ACC112 (cell line): ENCODE measurements at regions not wholly inside any gene's neighbourhood (a gene's known extent, or its start where the extent isn't known, plus 50 kb on each side); places are given as distances from the start of the nearest gene placed in this dataset.

Experiments
- H2AFZ ChIP-seq: fragments of 200-600 bp; sonication (generic); one replicate; pipeline ENCODE4 v1.6.0; 2017; ENCODE audit warnings: antibody characterized with exemption, low read length; ENCODE audit not compliant: unreplicated experiment
- H3K27ac ChIP-seq: fragments of 200-600 bp; sonication (generic); 2 replicates; pipeline ENCODE4 v1.5.1; 2014; ENCODE audit warnings: low read depth, mild to moderate bottlenecking, antibody characterized with exemption, low read length, moderate library complexity
- H3K27me3 ChIP-seq: fragments of 200-600 bp; sonication (generic); 2 replicates; pipeline ENCODE4 v1.6.1; 2014; ENCODE audit warnings: mild to moderate bottlenecking, antibody characterized with exemption, low read length, moderate library complexity, mixed read lengths; ENCODE audit not compliant: insufficient read depth
- H3K36me3 ChIP-seq: fragments of 200-600 bp; sonication (generic); 2 replicates; pipeline ENCODE4 v1.6.1; 2016; ENCODE audit warnings: mild to moderate bottlenecking, antibody characterized with exemption, low read length, moderate library complexity, mixed read lengths; ENCODE audit not compliant: insufficient read depth
- H3K4me1 ChIP-seq: fragments of 200-600 bp; sonication (generic); one replicate; pipeline ENCODE4 v1.6.1; 2016; ENCODE audit warnings: low read length, mixed read lengths; ENCODE audit not compliant: insufficient read depth, unreplicated experiment, control insufficient read depth
- H3K4me3 ChIP-seq: fragments of 200-600 bp; sonication (generic); 2 replicates; pipeline ENCODE4 v1.5.1; 2014; ENCODE audit warnings: mild to moderate bottlenecking, low read depth, low read length
- H3K79me2 ChIP-seq: fragments of 200-600 bp; sonication (generic); one replicate; pipeline ENCODE4 v1.6.0; 2016; ENCODE audit warnings: low read length; ENCODE audit not compliant: control insufficient read depth, unreplicated experiment, insufficient read depth

DNA sequence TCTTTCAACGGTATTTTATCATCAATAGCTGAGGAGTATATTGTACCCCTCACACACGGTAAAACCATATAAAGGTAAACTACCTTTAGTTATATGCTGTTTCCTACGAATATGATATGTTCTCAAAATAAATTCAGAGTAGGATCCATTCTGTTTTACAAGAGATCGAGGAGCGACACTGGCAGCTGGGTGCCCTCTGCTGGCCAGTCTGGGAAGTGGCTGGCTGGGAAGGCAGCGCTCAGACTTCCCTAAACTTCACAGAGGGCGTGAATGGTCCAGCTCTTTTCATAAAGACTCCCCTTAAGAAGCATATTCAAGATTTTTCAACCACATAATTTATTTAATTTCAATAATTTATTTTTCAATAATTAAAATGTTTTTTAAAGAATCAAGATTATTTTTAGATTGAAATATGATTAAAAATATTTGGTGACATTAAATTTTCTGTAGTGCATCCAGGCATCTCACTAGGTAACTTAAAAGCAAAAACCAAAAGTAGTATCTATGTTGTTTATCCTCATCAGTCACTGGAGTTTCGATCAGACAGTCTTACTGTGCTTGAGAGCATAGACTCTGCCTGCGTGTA lies 187.5 kb upstream of the PDE10A start:
- Histone ChIP-seq H3K79me2 (no peaks in the 10 kb centered on the region), H3K4me3 (no peak overlapping the region), H3K27me3 (peaks cover 28% of the 10 kb centered on the region), H3K4me1 (peaks cover 5% of the 10 kb centered on the region), H3K36me3 (no peaks in the 10 kb centered on the region), H2AFZ (no peak overlapping the region), H3K27ac (no peak overlapping the region)

DNA sequence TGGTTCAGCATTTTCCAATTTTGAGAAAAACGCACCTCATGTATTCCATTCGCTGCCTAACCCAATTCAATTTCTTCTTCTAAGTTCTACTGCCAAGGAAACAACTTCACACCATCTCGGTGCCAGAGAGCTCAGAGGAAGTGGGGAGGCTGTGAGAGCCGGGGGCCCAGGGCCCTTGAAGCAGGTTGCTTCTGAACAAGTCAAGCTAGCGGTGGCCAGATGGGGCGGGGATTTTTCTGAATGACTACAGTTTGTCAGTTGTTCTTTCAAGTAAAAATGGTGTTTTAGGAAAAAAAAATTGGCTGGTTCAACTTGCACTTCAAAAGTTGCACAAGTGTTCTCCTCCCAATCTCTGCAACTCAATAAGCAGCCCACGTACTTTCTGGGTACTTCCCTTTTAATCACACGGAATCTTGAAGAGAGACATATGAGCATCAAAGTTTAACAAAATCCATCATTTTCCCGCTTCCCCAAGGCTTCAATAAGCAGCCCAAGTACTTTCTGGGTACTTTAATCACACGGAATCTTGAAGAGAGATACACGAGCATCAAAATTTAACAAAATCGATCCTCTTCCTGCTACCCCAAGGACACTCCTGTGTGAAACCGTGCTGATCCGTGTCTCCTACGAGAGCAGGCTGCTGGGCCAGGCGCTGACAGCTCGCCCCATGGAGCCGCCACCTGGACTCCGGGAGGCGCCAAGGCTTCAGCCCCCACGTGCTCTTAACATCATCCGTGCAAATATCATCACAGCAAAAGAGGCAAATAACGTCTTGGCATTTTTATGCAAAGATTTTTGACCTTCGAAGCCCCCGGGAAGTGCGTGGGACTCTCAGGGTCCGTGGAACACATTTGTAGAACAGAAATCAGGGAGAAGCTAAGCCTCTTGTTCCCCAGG lies 186.7 kb upstream of the PDE10A start:
- no peak overlapping the region for H3K4me3 ChIP-seq
- peaks cover 25% of the 10 kb centered on the region for H3K27me3 ChIP-seq
- no peaks in the 10 kb centered on the region for H3K79me2 ChIP-seq
- peaks cover 5% of the 10 kb centered on the region for H3K4me1 ChIP-seq
- no peak overlapping the region for H3K27ac ChIP-seq
- no peaks in the 10 kb centered on the region for H3K36me3 ChIP-seq
- H2AFZ ChIP-seq, result no peak overlapping the region

DNA sequence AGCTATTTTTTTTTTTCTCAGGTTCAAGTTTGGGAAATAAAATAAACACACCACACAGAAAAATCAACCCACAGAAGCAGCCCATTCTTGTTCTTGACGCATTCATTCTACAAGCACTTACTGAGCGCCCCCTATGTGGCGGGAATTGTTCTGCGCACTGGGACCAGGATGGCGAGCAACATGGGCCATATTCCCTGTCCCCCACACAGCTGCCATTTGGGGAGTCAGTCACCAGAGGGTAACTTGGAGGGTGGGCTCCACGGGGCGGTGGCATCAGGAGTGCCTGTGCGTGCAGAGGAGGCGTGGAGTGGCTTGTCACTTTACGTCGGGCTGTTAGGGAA lies 185.0 kb upstream of the PDE10A start:
- Histone ChIP-seq H3K4me1 (peaks cover 5% of the 10 kb centered on the region), H3K27ac (no peak overlapping the region), H3K79me2 (no peaks in the 10 kb centered on the region), H3K36me3 (no peaks in the 10 kb centered on the region), H3K4me3 (no peak overlapping the region), H3K27me3 (peaks cover 8% of the 10 kb centered on the region), H2AFZ (no peak overlapping the region)

DNA sequence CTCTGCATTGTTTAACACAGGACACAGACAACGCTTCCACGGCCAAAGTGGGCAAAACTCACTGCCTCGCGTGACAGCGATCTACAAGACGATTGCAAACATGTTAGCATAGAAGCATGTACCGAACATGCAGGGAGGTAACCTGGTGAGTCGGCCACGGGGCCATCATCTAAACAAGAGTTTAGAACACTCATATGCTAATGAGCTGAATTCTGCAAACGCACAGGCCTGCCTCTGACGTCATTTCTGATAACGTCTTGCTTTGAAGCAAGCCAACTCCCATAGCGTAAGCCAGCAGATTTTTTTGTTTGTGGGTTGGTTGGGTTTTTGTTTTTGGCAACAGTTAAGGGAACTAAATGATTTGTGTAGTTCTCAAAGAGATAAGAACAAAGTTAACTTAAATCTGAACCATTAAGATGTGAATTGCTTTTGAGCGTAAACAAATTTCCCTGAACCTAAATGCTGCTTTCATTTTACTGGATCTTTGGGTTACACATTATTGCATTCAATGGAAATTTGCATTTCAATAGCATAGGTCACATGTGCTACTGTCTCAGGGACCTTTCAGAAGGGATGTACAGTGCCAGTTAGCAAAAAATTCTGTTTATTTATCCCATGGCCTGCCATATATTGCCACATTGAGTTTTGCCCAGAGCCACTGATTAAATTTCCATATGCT lies 184.5 kb upstream of the PDE10A start:
- Histone ChIP-seq H3K4me3 (peak overlapping the region; percentile 73), H3K79me2 (no peaks in the 10 kb centered on the region), H3K27me3 (peaks cover 8% of the 10 kb centered on the region; the same call in 1 of the 2 replicates), H2AFZ (peak overlapping the region; percentile 64), H3K36me3 (no peaks in the 10 kb centered on the region), H3K27ac (no peak overlapping the region), H3K4me1 (peaks cover 5% of the 10 kb centered on the region)

DNA sequence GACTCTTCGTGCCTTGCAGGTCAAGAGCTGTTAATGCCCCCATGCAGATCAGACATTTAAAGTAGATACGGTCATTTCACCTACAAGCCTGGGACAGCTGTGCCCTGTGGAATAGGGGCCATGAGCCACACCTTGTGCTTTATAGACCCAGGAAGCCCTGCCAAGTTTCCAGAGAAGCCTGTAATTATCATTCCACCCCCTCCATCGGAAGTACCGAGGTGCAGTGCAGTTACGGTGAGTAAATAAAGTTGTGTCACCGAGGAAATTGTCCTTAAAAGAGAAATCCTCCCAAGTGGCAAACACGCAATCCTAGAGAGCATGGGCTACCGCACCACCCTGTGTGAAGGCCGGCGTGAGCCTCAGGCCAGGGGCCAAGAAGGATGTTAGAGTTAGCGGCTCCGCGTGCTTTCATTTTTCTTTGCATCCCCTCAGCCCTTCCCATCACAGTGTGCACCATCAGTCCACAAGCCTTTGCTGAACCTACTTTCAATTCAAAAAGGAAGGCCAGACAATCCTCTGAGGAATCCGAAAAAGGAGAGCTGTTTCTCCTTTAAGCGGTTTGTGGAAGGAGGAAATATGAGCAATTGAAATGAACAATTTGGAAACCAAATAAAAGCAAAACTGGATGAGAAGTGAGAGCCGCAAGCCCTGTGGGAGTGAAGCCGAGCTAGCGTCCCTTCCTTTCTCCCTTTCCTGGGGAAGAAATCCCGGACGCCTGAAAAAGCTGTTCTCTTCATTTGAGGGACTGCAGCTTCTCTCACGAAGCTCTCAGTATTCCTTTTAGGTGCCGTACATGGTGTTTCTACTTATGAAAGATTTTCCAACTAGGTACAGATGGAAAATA lies 183.3 kb upstream of the PDE10A start:
- no peaks in the 10 kb centered on the region for H3K36me3 ChIP-seq
- peaks cover 5% of the 10 kb centered on the region for H3K4me1 ChIP-seq
- peak overlapping the region; percentile 73 for H3K4me3 ChIP-seq
- H3K79me2 ChIP-seq, result no peaks in the 10 kb centered on the region
- H3K27me3 ChIP-seq, result peaks cover 6% of the 10 kb centered on the region; the same call in 1 of the 2 replicates
- H2AFZ ChIP-seq, result peak overlapping the region; percentile 64
- H3K27ac ChIP-seq, result no peak overlapping the region

DNA sequence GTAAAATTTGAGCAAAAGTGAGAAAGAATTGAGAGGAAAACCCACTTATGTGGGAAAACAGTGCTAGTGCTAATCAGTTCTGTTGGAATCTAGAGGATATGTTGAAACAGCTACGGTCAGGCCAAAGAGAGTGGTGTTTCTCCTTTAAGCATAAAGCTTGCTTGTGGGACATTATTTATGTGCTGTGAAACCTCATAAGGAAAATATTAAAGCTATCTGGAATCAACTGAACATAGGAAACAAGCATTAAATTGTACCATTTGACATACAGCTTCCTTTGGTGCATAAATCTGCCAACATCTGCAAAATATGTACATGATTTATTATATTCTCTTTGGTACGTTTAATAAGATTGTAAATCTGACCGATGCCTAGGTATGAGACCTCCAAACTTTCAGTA lies 182.5 kb upstream of the PDE10A start:
- Histone ChIP-seq H3K36me3 (no peaks in the 10 kb centered on the region), H3K79me2 (no peaks in the 10 kb centered on the region), H3K27ac (no peak overlapping the region), H2AFZ (no peak overlapping the region), H3K4me1 (peaks cover 5% of the 10 kb centered on the region), H3K4me3 (no peak overlapping the region), H3K27me3 (no peaks in the 10 kb centered on the region)

DNA sequence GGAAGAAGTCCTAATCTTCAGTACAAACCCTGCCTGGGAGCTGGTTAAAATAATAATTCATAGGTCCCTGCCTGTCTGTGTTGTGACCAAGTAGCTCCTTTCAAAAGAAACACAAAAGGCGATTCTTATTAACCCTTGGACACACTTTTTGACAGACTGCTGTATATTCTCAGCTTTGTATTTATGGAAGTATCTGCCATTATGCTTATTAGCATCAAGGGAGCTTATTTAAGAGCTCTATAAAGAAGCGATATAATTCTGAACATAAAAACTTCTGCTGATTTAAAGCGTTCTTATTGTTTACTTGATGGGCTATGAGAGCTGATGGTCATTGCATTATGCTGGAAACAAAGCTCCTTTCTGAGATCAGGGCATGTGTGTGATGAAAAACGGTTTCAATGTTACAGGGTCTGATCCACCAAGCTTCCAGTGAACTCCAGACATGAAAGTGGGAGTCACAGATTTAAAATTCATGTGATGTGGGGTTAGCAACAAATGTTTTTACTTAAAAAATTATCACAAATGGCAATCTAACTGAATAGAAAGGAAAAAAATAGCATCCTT lies 181.8 kb upstream of the PDE10A start:
- peaks cover 5% of the 10 kb centered on the region for H3K4me1 ChIP-seq
- H3K4me3 ChIP-seq, result no peak overlapping the region
- no peaks in the 10 kb centered on the region for H3K27me3 ChIP-seq

DNA sequence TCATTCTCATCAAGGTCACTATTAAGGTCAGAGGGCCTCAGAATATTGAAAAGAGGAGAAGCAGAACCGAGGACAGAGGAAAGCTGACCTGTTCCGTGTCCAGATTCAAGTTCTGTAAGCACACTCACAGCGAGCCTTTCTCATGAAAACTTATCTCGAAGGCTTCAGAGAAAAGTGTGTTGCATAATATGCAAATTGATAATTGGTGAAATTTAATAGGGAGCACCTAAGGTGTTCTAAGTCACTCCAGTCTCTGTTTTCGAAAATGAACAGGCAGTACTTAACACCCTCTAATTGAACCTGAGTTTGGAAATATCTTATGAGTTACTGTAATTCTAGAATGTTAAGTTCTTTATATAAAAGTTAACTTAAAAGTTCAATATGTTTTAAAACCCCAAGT lies 181.2 kb upstream of the PDE10A start:
- Histone ChIP-seq H3K36me3 (no peaks in the 10 kb centered on the region), H3K27me3 (no peaks in the 10 kb centered on the region), H3K4me3 (no peak overlapping the region), H2AFZ (no peak overlapping the region), H3K79me2 (no peaks in the 10 kb centered on the region), H3K4me1 (peaks cover 5% of the 10 kb centered on the region), H3K27ac (no peak overlapping the region)

More for the DNA sequence above, 181.8 kb upstream of the PDE10A start:
- no peaks in the 10 kb centered on the region for H3K79me2 ChIP-seq
- no peaks in the 10 kb centered on the region for H3K36me3 ChIP-seq
- H3K27ac ChIP-seq, result no peak overlapping the region
- no peak overlapping the region for H2AFZ ChIP-seq

DNA sequence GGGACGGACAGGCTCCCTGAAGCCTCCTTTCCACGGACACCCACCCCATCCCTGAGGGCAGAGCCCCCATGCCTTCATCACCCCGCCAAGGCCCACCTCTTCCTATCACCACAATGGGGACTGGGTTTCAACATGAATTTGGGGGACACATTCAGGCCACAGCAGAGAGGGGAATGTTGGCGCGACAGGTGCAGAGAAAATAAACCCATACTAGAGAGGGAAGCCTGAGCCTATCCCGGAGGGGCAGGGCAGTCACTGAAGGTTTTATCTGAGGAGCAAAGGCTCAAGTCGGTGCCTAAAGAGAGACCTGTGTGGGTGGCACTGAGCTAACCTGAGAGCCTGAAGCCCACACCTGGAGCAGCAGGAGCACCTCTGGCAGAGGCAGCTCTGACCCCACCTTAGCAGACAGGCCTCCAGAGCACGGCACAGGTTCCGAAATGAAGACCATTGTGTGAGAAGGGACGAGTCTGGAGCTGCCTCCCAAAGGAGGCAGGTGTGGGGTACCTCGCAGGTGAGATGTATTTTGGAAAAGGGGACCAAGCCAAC lies 180.6 kb upstream of the PDE10A start:
- peaks cover 5% of the 10 kb centered on the region for H3K4me1 ChIP-seq
- H3K27me3 ChIP-seq, result no peaks in the 10 kb centered on the region
- H3K27ac ChIP-seq, result no peak overlapping the region
- H2AFZ ChIP-seq, result no peak overlapping the region
- no peaks in the 10 kb centered on the region for H3K36me3 ChIP-seq
- no peaks in the 10 kb centered on the region for H3K79me2 ChIP-seq
- no peak overlapping the region for H3K4me3 ChIP-seq

DNA sequence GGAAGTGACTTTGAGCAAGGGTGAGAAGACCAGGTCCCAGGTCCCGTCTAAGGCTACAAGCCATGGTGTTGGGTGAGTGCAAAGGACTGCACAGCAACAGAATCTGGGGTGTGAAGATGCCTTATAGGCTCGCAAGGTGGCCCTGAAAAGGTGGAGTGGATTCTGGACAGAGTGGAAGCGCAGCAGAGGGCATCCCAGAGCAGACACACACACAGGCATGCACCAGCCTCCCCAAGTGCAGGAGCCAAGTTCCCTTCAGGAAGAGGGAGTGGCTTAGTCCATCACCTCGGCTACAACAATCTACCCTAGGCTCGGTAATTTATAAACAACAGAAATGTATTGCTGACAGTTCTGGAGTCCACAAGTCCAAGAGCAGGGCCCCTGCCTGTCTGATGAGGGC lies 180.1 kb upstream of the PDE10A start:
- Histone ChIP-seq H3K36me3 (no peaks in the 10 kb centered on the region), H3K27ac (no peak overlapping the region), H3K4me1 (peaks cover 5% of the 10 kb centered on the region), H3K4me3 (no peak overlapping the region), H3K79me2 (no peaks in the 10 kb centered on the region), H3K27me3 (no peaks in the 10 kb centered on the region), H2AFZ (no peak overlapping the region)
